GDM1 (cell line): ENCODE measurements at regions not wholly inside any gene's neighbourhood (a gene's known extent, or its start where the extent isn't known, plus 50 kb on each side); places are given as distances from the start of the nearest gene placed in this dataset.

ENCODE experiments used
- DNase-seq: peaks from one replicate; lab custom pipeline; 2025; lab: John Stamatoyannopoulos, UW

DNA sequence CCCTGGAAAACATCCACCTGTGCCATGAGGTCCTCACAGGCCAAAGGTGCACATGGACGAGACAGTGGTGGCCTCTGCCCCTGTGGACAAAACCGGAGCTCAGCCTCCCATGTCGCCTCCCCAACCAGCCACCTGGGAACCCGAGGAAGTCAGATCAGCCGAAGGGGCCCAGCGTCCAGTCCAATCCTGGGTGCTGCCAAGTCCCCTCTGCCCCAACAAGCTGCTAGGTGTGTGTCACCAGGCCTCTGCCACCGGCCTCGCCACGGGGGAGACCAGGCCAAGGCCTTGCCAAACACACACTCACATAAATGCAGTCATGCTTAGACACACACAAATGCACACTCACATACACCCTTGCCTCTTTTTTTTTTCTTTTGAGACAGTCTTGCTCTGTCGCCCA is 167.8 kb downstream of the RBFOX3 start:
- no peak for DNase-seq

DNA sequence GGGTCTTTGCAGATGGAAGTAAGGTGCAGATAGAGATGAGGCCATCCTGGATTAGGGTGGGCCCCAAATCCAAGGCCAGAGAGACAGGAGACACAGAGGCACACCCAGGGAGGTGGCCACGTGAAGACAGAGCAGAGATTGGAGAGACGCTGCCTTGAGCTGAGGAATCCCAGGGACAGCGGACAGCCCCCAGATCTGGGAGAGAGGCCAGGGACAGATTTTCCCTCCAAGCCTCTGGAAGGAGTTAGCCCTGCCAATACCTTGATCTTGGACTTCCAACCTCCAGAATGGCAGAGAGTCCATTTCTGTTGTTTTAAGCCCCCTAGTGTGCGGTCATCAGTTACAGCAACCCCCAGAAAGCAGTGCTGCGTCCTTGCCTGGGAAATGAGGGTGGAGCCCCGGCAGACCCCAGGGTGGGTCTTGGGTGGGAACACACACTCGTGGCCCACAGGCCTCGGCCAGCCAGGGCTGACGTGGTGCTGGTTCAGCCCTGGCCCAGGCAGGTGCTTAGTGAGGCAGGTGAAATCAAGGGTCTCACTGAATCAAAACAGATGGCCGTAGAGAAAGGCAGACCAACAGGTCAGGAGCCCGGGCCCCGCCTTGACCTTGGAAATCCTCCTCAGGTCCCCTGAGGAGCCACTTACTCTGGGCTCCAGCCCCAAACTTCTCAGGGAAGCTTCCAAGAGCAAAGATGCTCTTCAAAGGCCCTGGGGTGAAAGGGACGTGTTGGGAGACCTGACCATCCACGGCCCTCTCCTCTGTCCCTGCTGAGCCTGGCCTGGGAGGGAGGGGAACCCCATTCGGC is 169.3 kb downstream of the RBFOX3 start:
- no peak for DNase-seq

DNA sequence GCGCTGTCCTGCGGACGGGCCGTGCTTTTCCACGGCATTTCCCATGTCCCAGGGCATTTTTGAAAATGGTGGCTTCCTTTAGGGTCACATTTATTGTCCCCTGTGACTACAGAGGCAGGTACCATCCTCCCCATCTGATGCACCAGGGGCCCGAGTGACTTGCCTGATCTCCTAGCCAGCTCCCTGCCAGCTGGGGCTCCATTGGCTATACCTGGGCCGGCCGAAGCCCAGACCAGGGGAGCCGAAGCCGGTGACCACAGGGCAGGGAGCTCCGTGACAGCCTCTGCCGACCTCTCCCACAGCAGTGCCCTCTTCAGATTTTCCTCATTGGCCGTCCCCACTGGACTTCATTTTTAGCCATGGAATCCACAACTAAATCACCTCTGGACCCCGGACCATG is 170.6 kb downstream of the RBFOX3 start:
- DNase-seq: no peak

DNA sequence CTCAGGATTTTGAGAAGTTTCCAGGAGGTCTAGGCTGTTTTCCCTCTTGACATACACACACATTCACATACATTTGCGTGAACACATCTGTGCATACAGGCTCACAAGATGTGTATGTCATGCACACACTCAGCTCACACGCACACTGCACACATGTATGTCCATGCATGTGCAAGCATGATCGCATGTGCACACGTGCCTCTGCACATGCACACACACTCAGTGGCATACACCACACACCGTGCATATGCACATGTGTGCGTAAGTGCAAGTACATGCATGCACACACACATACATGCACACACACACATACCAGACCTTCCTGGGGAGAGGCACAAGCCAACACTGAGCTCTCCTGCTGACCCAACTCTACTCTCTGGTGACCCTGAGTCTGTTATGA is 171.4 kb downstream of the RBFOX3 start:
- DNase-seq: no peak

DNA sequence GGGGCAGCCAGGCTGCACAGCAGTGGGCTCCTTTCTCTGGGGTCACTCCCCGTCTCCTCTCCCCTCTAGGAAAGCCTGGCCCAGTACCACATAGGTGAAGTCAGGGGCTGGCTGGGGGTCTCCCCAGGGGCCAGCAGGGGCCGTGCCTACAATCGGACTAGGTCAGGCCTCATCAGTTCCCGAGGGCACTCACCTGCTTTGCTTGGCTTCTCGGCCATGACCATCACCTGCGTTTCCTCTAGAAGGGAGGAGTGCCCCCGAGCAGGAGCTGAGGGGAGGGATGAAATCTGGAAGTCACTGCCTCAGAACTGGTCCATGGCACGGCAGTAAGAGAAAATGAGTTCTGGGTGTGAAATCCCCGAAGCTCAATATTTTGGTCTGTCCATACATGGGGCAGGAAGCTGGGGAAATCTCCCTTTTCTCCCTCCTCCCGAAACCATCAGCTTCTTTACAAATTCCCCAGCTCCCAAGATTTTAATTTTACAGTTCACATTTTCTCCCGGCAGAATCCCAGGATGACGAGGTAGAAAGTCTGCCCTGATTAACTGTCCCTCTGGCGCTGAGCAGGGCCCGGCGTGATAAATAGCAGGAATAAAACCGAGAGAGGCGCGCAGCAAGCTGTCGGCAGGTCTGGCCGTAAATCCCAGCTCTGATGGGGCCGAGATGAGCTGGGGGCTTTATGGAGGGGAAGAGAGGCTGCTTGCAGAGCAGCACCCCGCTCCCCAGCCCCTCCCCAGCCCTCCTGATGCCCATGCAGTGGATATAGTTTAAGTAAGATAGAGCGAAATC is 172.1 kb downstream of the RBFOX3 start:
- DNase-seq: no peak

DNA sequence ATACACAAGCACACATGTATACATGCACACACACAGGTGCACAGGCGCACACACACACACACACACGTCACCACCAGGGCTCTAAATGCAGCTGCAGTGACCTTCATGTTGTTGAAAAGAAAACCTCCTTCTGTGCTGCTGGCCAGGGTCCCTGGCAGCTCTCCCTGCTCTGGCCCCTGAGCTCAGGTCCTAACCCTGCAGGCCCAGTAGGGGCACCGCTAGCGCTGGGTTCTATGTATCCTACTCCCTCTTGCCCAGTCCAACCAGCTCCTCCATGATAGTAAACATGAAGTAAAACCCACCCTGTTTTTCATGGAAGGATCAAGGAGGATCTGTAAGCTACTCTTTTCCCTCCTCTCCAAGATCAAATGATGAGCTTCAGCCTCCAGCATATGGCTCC is 172.8 kb downstream of the RBFOX3 start:
- no peak for DNase-seq

DNA sequence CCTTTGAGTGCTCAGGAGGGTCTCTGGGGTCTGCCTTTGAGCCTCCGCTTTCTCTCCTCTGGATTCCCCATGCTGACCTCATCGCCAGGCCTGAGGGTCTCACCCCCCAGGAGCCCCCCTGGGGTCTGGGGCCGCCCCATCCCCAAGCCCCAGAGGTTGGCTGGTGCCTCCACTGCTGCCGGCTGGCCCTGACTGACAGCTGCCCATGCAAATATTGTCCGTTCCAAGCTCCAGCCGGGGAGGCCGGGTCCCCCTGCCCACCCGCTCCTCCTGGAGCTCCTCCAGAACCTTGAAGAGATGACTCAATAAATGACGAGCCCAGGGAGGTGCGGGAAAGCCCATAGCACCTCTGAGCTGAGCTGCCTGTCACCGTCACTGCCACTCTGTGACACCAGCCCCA is 173.8 kb downstream of the RBFOX3 start:
- no peak for DNase-seq

DNA sequence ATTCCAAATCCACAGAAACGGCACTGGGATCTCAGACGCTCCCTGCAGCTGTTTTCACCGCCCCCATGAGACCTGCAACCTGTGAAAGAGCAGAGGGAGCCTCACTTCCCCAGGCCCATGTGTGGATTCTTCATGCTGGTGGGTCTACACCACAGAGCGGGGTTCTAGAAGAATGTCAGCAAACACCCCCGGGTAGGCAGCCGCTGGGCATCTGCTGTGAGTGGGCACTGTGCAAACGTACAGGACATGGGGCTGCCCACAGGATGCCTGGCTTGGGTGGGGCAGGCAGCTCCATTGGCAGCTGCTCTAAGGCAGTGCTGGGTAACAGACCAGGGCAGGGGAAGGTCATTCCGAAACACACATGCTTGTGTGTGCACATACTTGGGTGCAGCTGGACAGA is 174.9 kb downstream of the RBFOX3 start:
- no peak for DNase-seq

DNA sequence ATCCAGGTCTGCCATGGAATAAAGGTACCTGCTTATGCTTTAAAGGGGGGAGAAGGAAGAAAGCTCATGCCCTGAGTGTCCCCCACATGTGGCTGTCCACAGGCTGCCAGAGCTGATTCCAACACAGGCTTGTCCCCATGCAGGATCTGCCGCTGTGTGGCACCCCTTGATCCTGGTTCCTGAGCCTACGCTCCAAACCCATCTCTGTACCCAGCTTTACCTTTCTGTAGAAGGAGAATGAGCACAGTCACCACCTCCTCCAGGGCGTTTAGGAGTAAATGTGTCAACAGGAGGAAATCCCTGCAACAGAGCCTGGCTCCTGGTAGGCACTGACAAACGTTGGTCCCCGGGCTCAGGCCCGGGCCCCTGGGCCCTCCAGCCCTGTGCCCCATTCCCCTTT is 175.6 kb downstream of the RBFOX3 start:
- no peak for DNase-seq

DNA sequence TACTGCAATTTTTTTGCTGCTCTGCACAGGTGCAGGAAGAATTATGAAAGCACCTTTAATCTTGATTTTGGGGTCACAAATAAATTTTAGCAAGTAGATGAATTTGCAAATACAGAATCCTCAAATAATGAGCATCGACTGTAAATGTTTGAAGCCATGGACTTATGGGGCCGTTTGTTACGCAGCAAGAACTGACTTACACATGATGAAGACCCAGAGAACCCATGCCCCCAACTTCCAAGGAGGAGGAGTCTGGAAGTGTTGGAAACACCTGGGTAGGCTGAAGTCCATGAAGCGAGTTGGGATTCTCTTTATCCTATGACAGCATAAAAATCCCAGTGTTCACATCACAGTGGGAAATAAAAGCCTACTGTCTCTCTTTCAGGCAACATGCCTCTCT is 176.6 kb downstream of the RBFOX3 start:
- DNase-seq: no peak

DNA sequence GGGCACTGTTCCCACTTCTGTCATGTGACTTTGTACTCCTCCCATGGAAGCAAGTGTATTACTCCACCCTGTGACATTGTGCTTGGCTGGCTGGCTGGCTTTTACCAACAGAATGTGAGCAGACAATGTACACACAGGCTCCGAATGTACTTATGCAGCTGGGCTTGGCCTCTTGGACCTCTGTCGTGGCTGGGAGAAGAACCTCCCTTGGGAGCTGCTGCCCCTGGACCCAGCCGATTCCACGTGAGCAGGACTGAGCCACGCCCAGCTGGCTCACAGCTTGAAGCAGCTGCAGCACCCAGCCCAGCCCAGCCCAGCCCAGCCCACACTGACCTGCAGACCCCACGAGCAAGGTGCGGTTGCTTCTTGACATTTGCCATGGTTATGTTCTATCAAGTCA is 177.5 kb downstream of the RBFOX3 start:
- no peak for DNase-seq

DNA sequence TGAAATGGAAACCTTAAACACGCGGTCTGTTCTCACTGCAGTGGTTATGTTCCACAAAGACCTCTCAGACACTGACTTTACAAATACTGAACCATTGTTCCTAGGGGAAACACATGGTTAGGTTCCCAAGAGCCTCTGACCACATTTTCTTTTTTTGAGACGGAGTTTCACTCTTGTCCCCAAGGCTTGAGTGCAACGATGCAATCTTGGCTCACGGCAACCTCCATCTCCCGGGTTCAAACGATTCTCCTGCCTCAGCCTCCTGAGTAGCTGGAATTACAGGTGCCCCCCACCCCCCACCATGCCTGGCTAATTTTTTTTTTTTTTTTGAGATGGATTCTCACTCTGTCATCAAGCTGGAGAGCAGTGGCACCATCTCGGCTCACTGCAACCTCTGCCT is 179.7 kb downstream of the RBFOX3 start:
- no peak for DNase-seq

DNA sequence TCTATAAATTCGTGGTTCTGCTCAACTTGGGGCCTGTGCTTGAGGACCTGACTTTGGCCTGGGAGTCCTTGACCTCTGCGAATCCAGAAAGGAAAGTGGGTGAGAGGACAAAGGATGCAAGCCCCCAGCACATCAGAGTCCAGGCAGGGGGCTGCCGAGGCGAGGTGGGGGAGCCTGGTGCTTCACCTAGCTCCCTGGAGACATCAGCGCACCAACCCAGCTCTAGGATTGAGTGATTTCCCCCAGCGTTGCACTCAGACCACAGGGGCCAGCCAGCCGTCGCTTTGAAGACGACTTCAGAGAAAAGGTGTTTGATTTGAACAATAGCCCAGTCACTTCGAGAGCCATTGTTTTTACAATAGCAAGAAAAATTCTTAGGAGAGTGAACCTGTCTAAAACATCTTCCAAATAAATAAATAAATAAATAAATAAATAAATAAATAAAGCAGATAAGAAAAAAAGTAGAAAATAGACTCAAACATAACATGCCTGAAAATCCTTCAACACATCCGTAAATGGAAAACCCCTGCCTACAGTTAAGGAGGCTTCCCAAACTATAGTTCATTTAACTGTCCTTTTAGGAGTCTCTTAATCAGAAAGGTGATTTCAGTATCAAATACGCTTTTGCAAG is 180.9 kb downstream of the RBFOX3 start:
- no peak for DNase-seq

DNA sequence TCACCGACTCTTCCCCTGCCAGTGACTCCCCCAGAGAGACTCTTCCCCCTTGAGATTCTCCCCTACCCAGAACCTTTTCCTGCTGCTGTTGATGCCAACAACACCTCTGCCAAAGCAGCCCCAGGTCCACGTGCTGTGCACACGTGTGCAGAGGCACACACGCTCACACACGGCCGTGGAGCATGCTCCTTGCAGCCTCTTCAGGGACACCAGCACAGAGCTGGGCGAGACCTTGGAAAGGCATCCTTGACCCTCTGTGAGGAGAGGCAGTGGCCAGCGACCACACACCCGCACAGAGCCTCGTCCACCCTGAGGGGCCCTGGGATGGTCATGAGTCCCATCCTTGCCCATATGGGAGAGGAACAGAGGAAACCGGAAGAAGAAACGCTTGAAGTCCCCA is 181.9 kb downstream of the RBFOX3 start:
- no peak for DNase-seq

DNA sequence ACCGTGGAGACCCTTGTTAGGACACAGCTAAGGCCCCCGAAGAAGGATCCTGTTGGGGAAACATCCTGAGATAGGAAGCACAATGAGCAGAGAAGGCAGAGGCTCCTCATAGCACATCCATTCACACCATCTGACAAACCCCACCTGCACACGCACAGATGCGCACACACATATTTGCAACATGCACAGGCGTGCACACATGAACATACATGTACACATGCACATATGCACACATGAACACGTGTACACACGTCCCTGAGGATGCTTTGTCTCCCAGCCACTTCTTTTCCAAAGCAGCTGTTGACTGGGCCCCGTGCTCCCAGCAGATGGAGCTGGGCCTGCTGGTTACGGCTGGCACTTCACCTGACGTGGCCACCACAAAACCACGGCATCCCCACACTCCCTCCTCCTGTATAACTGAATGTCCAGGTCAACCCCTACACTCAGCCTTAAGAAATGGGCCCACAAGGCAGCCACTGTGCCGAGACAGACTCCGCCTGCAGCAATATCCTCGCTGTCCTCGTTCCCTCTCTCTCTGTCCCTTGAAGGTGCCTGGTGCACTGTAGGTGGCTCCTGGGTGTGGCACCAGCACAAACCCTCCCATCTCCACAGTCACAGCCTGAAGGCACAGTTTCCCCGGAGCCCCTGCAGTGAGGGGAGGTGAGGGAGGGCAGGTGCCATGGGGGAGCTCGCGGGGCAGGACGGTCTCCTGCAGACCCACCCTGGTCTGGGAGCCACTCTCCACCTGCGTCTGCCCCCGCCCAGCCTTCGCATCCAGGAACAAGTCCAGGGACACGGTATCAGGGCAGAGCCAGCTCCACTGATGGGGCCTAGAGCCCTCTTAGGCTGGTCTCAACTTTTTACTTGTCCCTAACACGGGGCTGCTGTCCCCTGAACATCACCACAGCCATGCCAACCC is 183.0 kb downstream of the RBFOX3 start:
- no peak for DNase-seq

DNA sequence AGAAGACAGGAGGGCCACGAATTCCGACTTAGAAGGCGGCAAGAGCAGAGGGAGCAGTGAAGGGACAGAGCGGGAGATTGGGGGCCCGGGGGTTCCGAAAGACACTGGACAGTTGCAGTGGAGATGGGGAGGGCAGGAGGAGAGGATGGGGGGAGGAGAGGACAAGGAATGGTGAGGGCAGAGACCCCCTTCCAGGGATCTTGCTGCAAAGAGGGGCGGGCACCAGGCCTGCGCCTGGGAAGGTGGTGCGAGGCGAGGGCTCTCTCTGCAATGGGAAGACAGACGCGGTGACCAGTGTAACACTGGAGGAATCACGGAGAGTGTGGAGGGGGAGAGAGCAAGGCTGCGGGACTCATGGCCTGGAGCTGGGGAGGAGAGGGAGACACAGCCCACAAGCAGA is 185.2 kb downstream of the RBFOX3 start:
- no peak for DNase-seq

DNA sequence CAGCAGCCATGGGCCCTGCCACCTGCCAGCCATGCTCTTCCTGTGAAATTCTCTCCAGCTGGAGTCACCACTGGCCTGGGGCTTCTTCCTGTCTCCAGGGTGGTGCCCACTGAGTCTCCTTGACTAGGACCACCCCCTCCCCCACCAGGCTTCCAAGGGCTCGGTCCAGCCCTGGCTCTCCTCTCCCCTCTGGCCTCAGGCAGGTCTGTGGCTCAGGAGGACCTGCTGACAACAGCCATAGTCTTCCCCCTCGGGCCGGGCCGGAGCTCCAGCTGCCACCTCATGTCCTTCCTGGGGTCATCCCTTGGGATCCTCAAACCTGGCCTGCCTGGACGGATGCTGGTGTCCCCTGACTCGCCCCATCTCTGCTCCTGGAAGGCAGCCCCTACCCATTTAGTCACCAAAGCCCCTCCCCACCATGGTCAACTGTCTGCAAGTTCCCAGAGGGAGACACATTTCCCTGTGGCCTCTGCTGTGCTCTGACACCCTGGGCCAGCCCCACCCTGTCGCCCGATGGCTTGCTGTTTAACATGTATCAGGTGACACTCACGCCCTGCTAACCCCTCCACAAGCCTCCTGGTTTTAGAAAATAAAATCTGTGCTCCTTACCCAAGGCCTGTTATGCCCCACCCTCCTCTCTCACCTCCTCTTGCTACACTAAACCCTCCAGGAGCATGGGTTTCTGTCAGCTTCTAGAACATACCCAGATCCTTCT is 186.2 kb downstream of the RBFOX3 start:
- no peak for DNase-seq

DNA sequence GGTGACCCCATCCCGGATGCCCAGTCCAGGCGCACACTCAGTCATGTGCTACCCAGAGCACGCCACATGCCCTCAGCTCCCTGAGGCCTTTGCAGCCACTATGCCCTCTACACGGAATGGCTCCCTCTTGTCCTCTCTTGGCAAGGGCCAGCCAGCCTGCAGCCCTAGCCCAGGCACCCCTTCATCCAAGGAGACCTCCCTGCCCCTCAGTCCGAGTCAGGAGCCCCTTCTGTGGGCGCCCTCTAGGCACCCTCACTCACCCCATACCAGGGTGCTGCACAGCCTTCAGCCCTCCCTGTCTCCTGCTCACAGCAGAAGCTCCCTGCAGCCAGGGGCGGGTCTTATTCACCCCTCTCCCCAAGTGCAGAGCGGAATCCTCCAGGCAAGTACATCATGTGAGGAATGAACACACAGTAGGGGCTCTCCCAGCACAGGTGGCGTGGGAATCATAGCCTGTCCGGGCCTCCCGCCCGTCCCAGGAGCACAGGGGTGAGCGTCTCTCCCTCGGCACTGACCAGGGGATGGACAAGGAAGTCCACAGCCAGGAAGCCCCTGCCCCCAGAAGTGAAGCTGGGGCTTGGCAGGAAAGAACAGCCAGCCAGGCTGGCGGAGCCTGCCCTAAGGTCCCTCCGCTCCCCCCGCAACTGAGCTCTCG is 186.9 kb downstream of the RBFOX3 start:
- no peak for DNase-seq

DNA sequence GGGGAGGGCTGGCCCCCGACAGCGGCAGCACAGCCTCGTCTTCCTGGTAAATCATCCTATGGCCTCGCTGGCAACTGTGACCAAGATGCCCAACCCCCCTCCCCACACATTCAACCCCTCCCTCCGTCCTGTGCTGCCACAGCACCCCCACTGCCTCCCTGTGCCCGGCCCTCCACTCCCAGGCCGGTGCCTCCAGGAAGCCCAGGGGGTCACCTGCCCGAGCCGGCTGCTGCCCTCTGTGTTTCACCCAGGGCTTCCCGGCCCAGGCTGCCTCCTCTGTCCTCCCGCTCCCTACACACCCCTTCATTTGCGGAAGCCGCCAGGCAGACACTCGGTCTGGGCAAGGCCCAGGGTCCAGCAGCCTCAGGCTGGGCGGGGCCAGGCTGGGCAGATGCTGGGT is 188.6 kb downstream of the RBFOX3 start:
- no peak for DNase-seq

DNA sequence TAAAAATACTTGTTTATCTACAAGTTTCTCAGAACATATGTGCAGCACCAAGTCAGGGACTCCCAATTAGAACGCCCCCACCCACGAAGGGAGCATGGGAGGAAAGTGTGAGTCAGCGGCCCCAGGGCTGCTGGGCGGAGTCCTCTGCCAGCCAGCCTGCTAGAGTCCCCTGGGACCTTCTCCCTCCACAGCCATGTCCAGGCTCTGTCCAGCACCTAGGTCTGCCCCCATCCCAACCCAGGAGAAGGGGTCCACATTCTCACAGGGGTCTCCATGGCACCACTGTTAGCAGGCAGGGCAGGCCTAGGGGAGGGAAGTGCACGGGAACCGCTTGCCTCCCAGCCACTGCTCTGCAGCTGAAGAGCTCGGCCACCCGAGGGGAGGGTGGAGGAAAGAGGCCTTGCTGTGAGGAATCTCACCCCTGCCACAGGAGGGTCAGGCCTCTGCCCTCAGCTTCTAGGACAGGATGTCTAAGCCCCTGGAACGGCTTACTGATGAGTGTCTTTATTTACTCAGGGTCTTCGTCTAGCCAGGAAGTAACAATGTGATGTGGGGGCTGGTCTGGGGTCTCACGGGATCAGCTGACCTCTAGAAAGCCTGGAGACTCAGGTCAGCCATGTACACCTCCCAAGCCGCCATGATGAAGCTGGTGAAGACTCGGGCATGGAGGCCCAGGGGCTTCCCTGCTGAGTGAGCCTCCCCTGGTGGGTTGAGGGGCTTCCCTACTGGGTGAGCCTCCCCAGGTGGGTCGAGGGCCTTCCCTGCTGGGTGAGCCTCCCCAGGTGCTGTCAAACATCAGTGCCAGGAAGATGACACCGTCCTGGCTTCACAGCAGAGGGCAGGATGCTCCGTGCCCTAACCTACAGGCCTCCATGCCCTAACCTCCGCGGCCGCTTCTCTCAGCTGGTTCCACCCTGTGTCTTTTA is 190.3 kb downstream of the RBFOX3 start:
- DNase-seq: no peak
